ENCODE measurements at regions not wholly inside any gene's neighbourhood (a gene's known extent, or its start where the extent isn't known, plus 50 kb on each side); places are given as distances from the start of the nearest gene placed in this dataset.

DNA sequence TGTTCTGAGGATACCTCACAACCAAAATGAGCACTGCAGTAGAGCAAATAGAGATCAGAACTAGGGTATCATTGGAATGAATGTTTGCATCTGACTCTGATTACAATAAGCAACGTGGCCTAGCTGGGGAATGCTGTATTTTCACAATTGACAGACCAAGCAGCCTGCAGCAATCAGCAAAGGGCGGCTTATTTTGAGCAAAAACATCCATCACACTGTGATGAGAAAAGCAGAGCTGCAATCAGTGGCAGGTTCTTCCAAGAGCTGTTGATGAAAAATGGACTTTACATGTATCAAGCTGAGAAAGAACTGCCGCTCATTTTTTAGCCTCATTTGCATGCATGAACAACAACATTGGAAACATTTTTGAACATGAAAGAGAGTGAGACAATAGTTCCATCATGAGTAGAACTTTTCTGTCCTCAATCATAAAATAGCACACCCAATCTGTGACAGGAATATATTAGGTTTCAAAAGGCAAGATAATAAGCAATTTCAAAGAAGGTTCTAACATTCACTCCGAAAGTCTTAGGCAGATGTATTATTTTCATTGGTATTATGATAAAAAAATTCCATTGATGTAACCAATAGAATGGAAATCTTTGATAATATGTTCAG lies 249.7 kb upstream of the FBXO33 start:
- no peaks in the 10 kb centered on the region for H3K4me1 ChIP-seq (ENCODE audit: low read depth)
- ATAC-seq (no peak), DNase-seq (no peak)
- intact Hi-C loops (cut with DNase I, micrococcal nuclease), result no loop called here
- H3K36me3 ChIP-seq (ENCODE audit: low read depth), result no peaks in the 10 kb centered on the region
- no peak overlapping the region for H3K4me3 ChIP-seq
- H3K9me3 ChIP-seq, result peaks cover 33% of the 10 kb centered on the region
- TF ChIP-seq, protein P1, sequence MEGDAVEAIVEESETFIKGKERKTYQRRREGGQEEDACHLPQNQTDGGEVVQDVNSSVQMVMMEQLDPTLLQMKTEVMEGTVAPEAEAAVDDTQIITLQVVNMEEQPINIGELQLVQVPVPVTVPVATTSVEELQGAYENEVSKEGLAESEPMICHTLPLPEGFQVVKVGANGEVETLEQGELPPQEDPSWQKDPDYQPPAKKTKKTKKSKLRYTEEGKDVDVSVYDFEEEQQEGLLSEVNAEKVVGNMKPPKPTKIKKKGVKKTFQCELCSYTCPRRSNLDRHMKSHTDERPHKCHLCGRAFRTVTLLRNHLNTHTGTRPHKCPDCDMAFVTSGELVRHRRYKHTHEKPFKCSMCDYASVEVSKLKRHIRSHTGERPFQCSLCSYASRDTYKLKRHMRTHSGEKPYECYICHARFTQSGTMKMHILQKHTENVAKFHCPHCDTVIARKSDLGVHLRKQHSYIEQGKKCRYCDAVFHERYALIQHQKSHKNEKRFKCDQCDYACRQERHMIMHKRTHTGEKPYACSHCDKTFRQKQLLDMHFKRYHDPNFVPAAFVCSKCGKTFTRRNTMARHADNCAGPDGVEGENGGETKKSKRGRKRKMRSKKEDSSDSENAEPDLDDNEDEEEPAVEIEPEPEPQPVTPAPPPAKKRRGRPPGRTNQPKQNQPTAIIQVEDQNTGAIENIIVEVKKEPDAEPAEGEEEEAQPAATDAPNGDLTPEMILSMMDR (IDR thresholded peaks at IDR 0.05), result no peak

DNA sequence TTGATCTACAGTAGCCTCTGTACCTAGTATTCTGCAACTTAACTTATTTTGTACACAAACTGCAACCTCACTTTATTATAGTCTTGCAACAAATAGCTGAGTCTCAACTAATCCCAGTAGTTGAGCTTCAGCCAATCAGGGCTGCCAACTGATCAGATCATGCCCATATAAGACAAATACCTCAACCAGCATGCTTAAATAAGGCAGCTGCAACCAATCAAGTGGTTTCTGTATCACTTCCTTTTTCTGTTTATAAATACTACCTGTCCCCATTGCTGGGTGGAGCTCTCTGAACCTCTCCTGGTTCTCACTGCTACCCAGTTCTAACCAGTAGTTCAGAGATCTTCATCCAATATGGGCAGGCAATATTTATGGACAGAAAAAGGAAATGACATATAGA lies 248.5 kb upstream of the FBXO33 start:
- no peak for DNase-seq
- ATAC-seq, result no peak
- H3K9me3 ChIP-seq, result peaks cover 32% of the 10 kb centered on the region
- intact Hi-C loops (cut with DNase I, micrococcal nuclease), result no loop called here
- H3K36me3 ChIP-seq (ENCODE audit: low read depth), result no peaks in the 10 kb centered on the region
- no peaks in the 10 kb centered on the region for H3K4me1 ChIP-seq (ENCODE audit: low read depth)
- H3K4me3 ChIP-seq, result no peak overlapping the region
- TF ChIP-seq, protein P1 (IDR thresholded peaks at IDR 0.05), result no peak

DNA sequence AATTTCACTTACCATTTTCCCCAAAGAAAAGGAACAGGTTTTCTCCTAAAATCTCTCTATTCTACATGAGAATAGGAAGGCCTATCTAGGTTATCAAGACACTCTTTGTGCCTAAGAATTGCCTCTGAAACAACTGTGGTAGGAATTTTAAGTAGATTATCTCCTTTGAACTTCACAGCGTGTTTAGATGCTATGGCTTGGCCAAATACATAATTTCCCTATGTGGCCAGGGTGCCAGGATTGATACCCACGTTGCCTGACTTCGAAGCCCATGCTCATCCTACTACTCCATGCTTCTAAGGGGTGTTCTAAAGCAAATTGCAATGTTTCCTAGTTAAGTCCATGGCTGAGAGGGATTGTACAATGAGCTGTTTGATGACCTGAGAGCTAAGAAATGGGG lies 241.5 kb upstream of the FBXO33 start:
- DNase-seq, result no peak
- H3K4me3 ChIP-seq, result no peak overlapping the region
- TF ChIP-seq, protein P1 (IDR thresholded peaks at IDR 0.05), result no peak
- H3K36me3 ChIP-seq (ENCODE audit: low read depth), result no peaks in the 10 kb centered on the region
- intact Hi-C loops (cut with DNase I, micrococcal nuclease), result no loop called here
- ATAC-seq, result no peak
- no peaks in the 10 kb centered on the region for H3K4me1 ChIP-seq (ENCODE audit: low read depth)
- peaks cover 29% of the 10 kb centered on the region for H3K9me3 ChIP-seq

DNA sequence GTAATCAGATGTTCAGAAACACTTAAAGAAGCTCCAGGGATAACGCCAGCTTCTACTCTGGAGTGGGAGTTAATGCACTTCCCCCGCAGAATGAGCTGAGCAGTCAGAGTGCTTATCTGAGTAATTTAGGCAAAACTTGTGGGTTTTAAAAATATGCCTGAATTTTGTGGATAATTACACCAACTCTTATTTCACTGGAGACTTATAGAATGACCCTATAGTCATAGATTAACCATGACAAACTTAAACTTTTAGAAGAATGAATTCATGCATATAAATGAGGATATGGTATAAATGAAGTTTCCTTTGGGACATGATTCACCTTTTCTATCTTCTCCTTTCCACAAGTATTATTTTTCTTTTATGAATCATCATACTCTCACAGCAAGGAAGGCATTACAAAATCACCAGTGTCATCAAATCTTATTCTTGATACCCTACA lies 241.1 kb upstream of the FBXO33 start:
- Histone ChIP-seq H3K36me3 (ENCODE audit: low read depth) (no peaks in the 10 kb centered on the region), H3K4me3 (no peak overlapping the region), H3K9me3 (peaks cover 29% of the 10 kb centered on the region), H3K4me1 (ENCODE audit: low read depth) (no peaks in the 10 kb centered on the region)
- DNase-seq, result no peak
- intact Hi-C loops (cut with DNase I, micrococcal nuclease), result no loop called here
- TF ChIP-seq, protein P1 (IDR thresholded peaks at IDR 0.05), result no peak
- no peak for ATAC-seq

DNA sequence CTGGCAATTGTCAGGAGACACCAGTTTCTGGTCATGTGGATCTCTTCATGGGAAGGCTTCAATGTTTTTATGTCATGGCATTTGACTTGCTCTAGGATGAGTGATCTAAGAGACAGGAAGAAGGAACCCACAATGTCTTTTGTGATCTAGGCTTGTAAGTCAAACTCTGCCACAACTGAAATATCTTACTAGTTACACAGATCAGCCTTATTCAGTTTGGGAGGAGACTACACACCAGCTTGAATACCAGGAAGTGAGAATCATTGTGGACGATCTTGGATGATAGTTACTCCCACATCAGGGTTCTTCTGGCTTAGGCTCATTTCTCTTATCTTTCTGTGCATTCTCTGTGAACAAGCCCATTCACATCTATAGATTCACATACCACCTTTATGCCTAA lies 236.2 kb upstream of the FBXO33 start:
- intact Hi-C loops (cut with DNase I, micrococcal nuclease), result no loop called here
- no peak for ATAC-seq
- no peak for DNase-seq

More for the DNA sequence above, 236.2 kb upstream of the FBXO33 start:
- Histone ChIP-seq H3K4me1 (ENCODE audit: low read depth) (no peaks in the 10 kb centered on the region), H3K4me3 (no peak overlapping the region), H3K36me3 (ENCODE audit: low read depth) (no peaks in the 10 kb centered on the region), H3K9me3 (peaks cover 41% of the 10 kb centered on the region)
- TF ChIP-seq, protein P1 (IDR thresholded peaks at IDR 0.05), result no peak
